GM19438 (cell line): ENCODE measurements at regions not wholly inside any gene's neighbourhood (a gene's known extent, or its start where the extent isn't known, plus 50 kb on each side); places are given as distances from the start of the nearest gene placed in this dataset.

Experiments used
- ATAC-seq: cut with Tn5 transposase; IDR thresholded peaks from one replicate; pipeline ENCODE4 v1.9.1; 2021; ENCODE audit warnings: low read depth; ENCODE audit not compliant: unreplicated experiment

GRCh38 chr1:8204826-8205225, 113.1 kb upstream of the SLC45A1 start:
- no peak for ATAC-seq

DNA sequence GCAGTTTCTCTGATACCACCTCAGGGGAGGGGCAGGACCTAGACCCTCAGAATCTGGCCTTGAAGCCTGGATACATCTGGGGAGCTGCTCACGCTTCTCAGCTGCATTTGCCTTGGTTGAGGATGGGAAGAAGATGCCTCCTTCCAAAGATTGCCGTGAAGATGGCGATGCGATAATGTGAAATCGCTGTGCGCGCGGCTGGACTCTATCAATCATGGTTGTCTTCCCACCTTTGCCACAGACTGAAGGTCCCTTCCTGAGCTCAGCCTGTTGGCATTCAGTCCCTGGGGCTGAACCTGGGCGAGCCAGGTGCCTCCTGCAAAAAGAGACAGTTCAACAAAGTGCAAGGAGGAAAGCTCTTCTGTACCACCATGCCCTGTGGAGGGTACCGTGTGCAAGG, 114.4 kb upstream of the SLC45A1 start:
- no peak for ATAC-seq

DNA sequence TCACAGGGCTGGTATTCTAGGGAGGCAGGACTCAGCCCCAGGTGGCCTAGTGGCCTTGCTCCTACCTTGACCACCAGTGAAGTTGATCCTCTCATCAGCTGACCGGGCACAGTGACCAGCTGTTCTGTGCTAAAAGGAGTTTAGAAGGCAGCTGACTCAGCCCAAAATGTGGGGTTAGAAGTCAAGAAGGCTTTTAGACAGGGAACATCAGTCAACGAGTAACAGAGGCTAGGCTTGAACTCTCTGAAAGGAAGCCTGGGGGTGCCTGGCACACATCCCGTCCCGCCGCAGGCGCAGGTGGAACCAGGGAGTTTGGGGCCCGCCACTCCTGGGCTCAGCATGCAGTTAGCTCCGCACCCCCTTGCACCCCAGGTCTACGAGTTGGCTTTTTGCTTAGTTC, 114.9 kb upstream of the SLC45A1 start:
- ATAC-seq, result no peak

DNA sequence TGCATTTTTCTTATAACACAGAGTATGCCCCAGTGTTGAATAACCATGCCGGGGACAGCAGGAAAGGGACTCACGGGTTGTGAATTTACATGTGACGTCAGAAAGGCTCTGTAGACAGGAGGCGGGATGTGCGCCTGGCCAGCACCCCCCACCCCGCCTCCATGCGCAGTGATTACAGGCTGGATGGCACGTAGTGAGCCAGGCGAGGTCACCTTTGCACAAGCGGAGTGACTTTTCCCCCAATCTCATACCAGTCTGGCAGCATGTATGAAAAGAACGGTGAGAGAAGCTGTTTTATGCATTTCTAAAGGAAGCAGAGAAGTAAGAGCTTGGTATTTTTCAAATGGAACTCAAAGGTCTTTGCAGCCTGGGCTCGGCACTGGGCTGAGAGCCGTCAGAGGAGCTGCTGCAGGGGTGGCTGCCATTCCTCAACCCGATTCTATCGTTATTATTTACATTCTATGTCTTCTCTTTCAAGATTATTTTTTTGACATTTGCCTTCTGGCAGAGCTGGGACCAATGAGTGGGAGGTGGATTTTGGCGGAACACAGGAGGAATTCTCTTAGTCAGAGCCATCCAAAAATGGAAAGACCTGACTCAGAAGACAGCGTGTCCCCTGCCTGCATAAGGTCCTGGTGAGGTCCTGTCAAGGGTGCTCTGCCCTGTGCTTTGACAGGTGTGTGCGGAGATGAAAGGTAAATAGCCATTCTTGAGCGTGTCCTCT, 115.6 kb upstream of the SLC45A1 start:
- no peak for ATAC-seq

GRCh38 chr1:8201331-8201861, 116.5 kb upstream of the SLC45A1 start:
- ATAC-seq, result no peak

DNA sequence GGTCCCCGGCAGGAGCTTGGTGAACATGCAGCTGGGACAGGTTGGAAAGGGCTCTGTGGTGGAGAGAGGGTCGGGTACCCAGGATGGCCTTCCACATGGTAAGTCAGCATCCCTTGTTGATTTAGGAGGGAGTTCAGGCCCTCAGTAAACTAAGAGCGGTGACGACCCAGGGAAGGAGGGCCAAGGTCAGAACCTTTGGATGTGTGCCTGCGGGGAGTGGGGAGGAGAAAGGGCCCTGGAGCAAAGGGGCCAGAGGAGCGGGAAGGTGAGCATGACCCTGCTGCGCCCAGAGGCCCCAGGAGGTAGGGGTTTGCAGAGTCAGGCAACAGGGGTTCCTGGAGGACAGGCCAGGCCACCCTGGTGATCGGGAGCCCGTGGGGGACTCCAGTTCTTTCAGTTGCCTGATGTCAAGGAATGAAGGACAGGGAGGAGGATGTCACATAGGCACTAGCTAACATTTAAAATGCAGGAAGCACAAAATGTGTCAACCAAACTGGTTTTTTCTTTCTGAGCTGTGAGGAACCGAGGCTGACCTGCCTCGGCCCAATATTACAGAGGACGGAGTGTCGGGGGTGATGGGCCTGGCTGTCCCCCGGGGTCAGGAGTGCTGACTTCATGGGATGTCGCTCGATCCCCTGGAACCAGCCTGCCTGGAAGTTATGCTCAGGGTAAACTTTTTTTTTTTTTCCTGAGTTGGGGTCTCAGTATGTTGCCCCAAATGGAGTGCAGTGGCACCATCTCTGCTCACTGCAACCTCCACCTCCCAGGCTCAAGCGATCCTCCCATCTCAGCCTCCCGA, 117.4 kb upstream of the SLC45A1 start:
- no peak for ATAC-seq

DNA sequence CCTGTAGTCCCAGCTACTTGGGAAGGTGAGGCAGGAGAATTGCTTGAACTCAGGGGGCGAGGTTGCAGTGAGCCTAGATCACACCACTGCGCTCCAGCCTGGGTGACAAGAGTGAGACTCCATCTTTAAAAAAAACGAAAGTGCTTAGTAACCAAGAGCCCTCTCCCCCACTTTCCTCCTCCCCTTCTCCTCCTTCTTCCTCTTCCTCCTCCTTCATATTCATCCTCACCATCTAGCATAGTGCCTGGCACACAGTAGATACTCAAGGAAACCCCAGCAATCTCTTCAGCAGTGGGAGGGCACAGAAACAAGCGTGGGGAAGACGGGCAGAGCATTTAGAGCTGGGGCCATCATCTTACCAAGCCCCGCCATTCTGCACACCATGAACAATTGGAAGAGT, 119.4 kb upstream of the SLC45A1 start:
- no peak for ATAC-seq

GRCh38 chr1:8197493-8198282, 120.2 kb upstream of the SLC45A1 start:
- ATAC-seq, result no peak

- no peak for ATAC-seq
These were observed 123.3 kb upstream of the SLC45A1 start for GRCh38 chr1:8194481-8195227.

DNA sequence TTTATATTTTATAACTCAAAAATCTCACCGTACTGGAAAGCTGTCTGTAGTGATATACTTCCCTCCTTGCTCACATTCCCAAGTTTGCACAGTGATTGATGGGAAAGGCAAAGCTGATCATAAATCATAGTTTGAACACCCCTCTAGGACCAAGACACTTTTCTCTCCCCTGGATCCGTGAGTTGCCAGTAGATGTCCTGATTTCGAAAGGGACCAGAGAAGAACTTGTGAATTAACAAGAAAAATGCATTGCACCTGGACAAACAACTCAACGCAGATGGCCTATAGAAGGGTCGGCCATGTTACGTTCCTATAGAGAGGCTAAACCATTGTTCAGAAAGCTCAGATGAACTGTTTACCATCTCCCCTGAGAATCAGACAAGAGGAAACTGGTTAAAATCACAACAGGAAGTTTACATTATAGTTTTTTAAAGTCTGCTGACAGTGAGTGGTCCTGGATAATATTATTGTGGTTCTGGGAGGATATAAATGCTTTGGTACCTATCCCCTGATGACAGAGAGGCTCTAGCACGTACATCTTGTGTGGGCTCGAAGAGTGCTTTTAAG, 124.0 kb upstream of the SLC45A1 start:
- ATAC-seq, result no peak

- no peak for ATAC-seq
These were observed 126.4 kb upstream of the SLC45A1 start for GRCh38 chr1:8191474-8191873.

- ATAC-seq, result no peak
These were observed 127.9 kb upstream of the SLC45A1 start for GRCh38 chr1:8189931-8190483.

DNA sequence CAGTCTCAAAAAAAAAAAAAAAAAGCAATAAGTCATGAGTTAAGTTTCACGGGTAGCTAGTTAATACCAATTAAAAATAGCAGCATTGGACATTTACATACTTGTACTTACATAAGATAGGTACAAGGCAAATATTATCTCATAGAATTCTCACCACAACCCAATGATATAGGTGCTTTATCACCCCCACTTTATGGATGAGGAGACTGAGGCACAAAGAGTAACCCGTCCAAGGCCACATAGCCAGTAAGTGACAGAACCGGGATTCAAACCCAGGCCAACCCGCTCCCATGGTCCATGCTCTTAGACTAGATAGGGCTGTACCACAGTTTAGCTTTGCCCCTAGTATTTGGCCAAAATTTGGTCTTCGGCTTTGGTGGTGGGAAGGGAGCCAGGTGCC, 132.5 kb upstream of the SLC45A1 start:
- no peak for ATAC-seq

DNA sequence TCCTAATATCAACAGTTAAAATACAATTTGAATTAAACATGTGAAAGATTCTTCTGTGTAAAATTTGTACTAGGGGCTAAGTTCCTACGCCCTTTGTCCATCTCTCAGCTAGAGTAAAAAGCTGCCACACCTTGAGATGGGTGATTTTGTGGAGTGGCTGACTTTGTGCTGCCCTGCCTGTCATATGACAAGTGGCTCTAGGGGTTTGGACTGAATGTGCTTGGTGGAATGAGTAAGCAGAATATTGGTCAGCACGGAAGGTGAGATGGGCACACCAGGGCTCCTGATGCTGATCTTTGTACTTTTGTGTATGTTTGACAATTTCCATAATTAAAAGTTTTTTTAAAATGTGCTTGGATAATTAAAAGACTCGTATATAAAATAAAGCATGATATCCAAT, 133.6 kb upstream of the SLC45A1 start:
- no peak for ATAC-seq

DNA sequence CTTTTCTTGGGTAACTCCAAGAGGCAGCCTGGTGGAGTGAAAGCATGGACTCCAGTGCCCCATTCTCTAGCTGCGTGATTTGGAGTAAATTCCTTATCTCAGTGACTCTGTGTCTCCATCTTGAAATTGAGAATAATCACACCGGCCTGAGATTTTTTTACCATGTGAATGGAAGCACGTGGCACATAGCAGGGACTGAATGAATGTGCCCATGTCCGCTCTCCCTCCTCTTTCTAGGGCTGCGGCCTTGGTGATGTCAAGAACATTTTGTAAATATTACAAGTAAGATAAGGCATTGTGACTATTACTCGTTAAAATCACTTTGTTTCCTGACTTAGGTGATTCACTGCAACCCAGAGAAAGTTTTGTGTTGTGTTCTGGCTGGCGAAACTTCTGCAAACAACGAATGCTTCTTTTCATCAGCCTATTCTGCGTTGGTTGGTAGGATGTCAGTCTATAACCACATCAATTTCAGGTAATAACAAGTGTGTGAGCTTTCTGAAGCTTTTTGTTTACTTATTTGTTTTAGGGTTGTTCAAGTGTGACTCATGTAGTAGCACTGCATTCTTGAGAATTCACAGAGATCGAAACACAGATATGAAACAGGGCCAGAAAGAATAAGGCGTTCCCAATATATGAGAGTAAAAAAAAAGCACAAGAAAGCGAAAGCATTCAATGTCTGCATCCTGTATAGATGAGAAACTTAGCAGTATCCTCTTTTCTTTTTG, 135.7 kb upstream of the SLC45A1 start:
- peak; percentile 75 for ATAC-seq

GRCh38 chr1:8179132-8179793, 138.7 kb upstream of the SLC45A1 start:
- ATAC-seq, result no peak

GRCh38 chr1:8176279-8176678, 141.6 kb upstream of the SLC45A1 start:
- ATAC-seq, result no peak

DNA sequence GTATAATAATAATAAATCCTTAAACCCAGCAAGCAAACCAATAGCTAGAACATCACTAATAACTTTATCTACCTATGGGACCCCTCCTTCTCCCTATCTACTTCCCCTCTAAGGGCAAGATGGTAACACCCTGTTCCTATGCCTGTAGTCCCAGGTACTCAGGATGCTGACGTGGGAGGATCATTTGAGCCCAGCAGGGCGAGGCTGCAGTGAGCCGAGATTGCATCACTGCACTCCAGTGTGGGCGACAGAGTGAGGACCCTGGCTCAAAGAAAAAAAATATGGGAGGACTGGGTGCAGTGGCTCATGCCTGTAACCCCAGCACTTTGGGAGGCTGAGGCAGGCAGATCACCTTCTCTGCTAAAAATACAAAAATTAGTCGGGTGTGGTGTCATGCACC, 143.1 kb upstream of the SLC45A1 start:
- ATAC-seq, result no peak
